22Rv1 (cell line): ENCODE measurements at regions not wholly inside any gene's neighbourhood (a gene's known extent, or its start where the extent isn't known, plus 50 kb on each side); places are given as distances from the start of the nearest gene placed in this dataset.

Experiments used
- H3K27ac ChIP-seq: fragments of 450-650 bp; 2 replicates; pipeline ENCODE4 v1.5.1; 2017
- ZFX ChIP-seq: fragments of 450-650 bp; IDR thresholded peaks from 2 replicates; pipeline ENCODE4 v1.6.1; 2017; ENCODE audit warnings: antibody characterized with exemption, borderline replicate concordance
- TF ChIP-seq, protein P1 (sequence below): fragments of 450-650 bp; IDR thresholded peaks from 2 replicates; pipeline ENCODE4 v1.5.1; 2017; ENCODE audit warnings: mild to moderate bottlenecking

- peak overlapping the region; percentile 94; the same call in 1 of the 2 replicates for H3K27ac ChIP-seq
- TF ChIP-seq, protein P1, sequence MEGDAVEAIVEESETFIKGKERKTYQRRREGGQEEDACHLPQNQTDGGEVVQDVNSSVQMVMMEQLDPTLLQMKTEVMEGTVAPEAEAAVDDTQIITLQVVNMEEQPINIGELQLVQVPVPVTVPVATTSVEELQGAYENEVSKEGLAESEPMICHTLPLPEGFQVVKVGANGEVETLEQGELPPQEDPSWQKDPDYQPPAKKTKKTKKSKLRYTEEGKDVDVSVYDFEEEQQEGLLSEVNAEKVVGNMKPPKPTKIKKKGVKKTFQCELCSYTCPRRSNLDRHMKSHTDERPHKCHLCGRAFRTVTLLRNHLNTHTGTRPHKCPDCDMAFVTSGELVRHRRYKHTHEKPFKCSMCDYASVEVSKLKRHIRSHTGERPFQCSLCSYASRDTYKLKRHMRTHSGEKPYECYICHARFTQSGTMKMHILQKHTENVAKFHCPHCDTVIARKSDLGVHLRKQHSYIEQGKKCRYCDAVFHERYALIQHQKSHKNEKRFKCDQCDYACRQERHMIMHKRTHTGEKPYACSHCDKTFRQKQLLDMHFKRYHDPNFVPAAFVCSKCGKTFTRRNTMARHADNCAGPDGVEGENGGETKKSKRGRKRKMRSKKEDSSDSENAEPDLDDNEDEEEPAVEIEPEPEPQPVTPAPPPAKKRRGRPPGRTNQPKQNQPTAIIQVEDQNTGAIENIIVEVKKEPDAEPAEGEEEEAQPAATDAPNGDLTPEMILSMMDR: no peak
- no peak for TF ChIP-seq ZFX
These were observed 56.3 kb upstream of the ECE1 start for GRCh38 chr1:21346365-21347071.

GRCh38 chr1:21344750-21345443 is 54.6 kb upstream of the ECE1 start:
- TF ChIP-seq, protein P1: no peak
- TF ChIP-seq ZFX: no peak
- peak overlapping the region; percentile 94 for H3K27ac ChIP-seq

GRCh38 chr1:21344098-21344749 is 54.0 kb upstream of the ECE1 start:
- TF ChIP-seq, protein P1: no peak
- TF ChIP-seq ZFX: no peak
- H3K27ac ChIP-seq: peak overlapping the region; percentile 94

GRCh38 chr1:21342961-21343838 is 52.9 kb upstream of the ECE1 start:
- TF ChIP-seq ZFX: no peak
- TF ChIP-seq, protein P1: no peak
- H3K27ac ChIP-seq: peak overlapping the region; percentile 94

DNA sequence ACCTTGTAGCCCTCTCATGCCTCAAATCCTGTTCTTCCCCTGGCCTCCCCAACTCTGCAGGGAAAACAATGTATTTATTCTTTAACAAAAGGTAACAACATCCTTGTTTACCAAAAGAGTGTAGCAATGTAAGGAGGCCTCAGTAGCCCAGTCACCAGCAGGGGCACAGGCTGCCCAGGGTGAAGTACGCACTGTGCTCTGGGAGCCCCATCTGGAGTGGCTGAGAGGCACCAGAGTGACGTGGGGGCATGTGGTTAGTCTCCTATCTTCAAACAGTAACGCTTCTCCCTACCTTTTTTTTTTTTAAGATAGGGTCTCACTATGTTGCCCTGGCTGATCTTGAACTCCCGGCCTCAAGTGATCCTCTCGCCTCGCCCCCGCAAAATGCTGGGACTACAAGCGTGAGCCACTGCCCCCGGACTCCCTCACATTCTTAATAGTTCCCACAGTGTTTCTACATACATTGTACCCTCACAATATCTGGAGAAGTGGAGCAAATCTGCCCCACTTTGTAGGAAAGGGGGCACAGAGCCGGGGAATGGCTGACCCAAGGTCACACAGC is 51.3 kb upstream of the ECE1 start:
- peak overlapping the region; percentile 94 for H3K27ac ChIP-seq
- TF ChIP-seq ZFX: no peak
- TF ChIP-seq, protein P1: 0 out of 2 replicates have a peak, but pooled peaks have one; percentile 7

GRCh38 chr1:21341022-21341421 is 50.8 kb upstream of the ECE1 start:
- TF ChIP-seq, protein P1: no peak
- TF ChIP-seq ZFX: no peak
- H3K27ac ChIP-seq: peak overlapping the region; percentile 94
